OCI-LY1 (cell line): ENCODE measurements at regions not wholly inside any gene's neighbourhood (a gene's known extent, or its start where the extent isn't known, plus 50 kb on each side); places are given as distances from the start of the nearest gene placed in this dataset.

Source experiments
- EZH2 ChIP-seq: fragments of 200-600 bp; sonication (generic), shearing (Covaris generic); IDR thresholded peaks from 2 replicates; pipeline ENCODE4 v1.8.0; 2017; ENCODE audit warnings: borderline replicate concordance, mixed run types, mild to moderate bottlenecking, antibody characterized with exemption, low read length, moderate library complexity, mixed read lengths
- TF ChIP-seq, protein P1 (sequence below): fragments of 200-600 bp; sonication (generic), shearing (Covaris generic); IDR thresholded peaks from 2 replicates; pipeline ENCODE4 v1.5.1; 2017; ENCODE audit warnings: mild to moderate bottlenecking, antibody characterized with exemption, low read length, moderate library complexity, mixed read lengths

DNA sequence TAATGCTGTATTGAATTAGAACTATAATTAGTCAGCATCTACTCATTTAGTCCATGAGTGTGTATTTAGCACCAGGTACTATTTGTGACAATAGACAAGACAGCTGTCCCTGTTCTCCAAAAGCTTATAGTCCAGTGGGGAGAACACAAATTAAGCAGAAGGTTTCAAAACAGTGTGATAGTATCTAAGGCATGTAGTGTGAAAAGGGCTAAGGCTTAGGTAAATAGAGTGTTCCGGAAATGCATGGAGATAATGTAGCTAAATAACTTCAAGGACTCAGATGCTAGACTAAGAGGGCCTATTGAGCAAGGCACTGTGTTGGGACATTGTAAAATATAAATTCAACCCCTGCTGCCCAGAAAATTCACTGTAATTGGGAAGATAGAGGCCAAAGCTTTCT lies 144.1 kb upstream of the MIR17HG start:
- TF ChIP-seq, protein P1, sequence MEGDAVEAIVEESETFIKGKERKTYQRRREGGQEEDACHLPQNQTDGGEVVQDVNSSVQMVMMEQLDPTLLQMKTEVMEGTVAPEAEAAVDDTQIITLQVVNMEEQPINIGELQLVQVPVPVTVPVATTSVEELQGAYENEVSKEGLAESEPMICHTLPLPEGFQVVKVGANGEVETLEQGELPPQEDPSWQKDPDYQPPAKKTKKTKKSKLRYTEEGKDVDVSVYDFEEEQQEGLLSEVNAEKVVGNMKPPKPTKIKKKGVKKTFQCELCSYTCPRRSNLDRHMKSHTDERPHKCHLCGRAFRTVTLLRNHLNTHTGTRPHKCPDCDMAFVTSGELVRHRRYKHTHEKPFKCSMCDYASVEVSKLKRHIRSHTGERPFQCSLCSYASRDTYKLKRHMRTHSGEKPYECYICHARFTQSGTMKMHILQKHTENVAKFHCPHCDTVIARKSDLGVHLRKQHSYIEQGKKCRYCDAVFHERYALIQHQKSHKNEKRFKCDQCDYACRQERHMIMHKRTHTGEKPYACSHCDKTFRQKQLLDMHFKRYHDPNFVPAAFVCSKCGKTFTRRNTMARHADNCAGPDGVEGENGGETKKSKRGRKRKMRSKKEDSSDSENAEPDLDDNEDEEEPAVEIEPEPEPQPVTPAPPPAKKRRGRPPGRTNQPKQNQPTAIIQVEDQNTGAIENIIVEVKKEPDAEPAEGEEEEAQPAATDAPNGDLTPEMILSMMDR, result no peak
- TF ChIP-seq EZH2, result no peak
